DND-41 (cell line): ENCODE measurements at regions not wholly inside any gene's neighbourhood (a gene's known extent, or its start where the extent isn't known, plus 50 kb on each side); places are given as distances from the start of the nearest gene placed in this dataset.

Experiments used
- CTCF ChIP-seq: IDR thresholded peaks from 2 replicates; pipeline ENCODE4 v1.5.1; 2012; ENCODE audit warnings: borderline replicate concordance, low read length, moderate library complexity, mild to moderate bottlenecking; ENCODE audit not compliant: poor library complexity, severe bottlenecking; ENCODE audit errors: extremely low read depth
- EZH2 ChIP-seq: IDR thresholded peaks from 3 replicates; pipeline ENCODE4 v1.6.1; 2012; ENCODE audit warnings: borderline replicate concordance, low read depth, mild to moderate bottlenecking, moderate library complexity, low read length, inconsistent platforms; ENCODE audit not compliant: severe bottlenecking

GRCh38 chr5:14930486-14930885 lies 58.9 kb upstream of the ANKH start:
- TF ChIP-seq CTCF (no peak), EZH2 (no peak)
